PC-9 (cell line): ENCODE measurements at regions not wholly inside any gene's neighbourhood (a gene's known extent, or its start where the extent isn't known, plus 50 kb on each side); places are given as distances from the start of the nearest gene placed in this dataset.
"Not testable (repeated sequence)": the region's sequence is repeated elsewhere in the genome, so short reads cannot be mapped to it uniquely, and the experiment has no call there.

ENCODE experiments used
- BruUV-seq: library from RNA; stranded (reverse); fragments of 400-500 nt; replicated peaks from 2 replicates; lab custom pipeline; 2021; lab: Mats Ljungman, UMichigan
- CTCF ChIA-PET: fragments of 300-600 bp; sonication (Branson Sonifier 250); formaldehyde crosslinking; loops from one replicate; lab custom pipeline; 2022; ENCODE audit warnings: antibody characterized with exemption; lab: Charles Lee
- POLR2A ChIA-PET: fragments of 300-600 bp; sonication (Branson Sonifier 250); formaldehyde crosslinking; loops from one replicate; lab custom pipeline; 2022; ENCODE audit warnings: antibody characterized with exemption; ENCODE audit not compliant: unreplicated experiment; lab: Charles Lee
- DNase-seq, 2 experiments: peaks; one replicate each; pipeline versions ENCODE4 v3.0.0 to v3.0.0-alpha.2; 2015 to 2022; ENCODE audit warnings: mixed read lengths in 1 of 2
- H2AFZ ChIP-seq: fragments of 200-600 bp; sonication (generic); 2 replicates; pipeline ENCODE4 v1.8.1; 2017; ENCODE audit warnings: antibody characterized with exemption
- H3F3A ChIP-seq: fragments of 200-600 bp; sonication (generic); 2 replicates; pipeline ENCODE4 v1.8.1; 2017; ENCODE audit warnings: antibody characterized with exemption, mild to moderate bottlenecking, low read depth; ENCODE audit not compliant: insufficient read depth
- H3K27ac ChIP-seq: fragments of 200-600 bp; sonication (generic); 2 replicates; pipeline ENCODE4 v1.6.1; 2016; ENCODE audit warnings: mixed run types
- H3K27me3 ChIP-seq: fragments of 200-600 bp; sonication (generic); 2 replicates; pipeline ENCODE4 v1.6.1; 2016; ENCODE audit warnings: low read depth, mixed run types; ENCODE audit not compliant: insufficient read depth
- H3K36me3 ChIP-seq: fragments of 200-600 bp; sonication (generic); 2 replicates; pipeline ENCODE4 v1.6.1; 2016; ENCODE audit warnings: low read depth, mixed run types
- H3K4me1 ChIP-seq: fragments of 200-600 bp; sonication (generic); replicated peaks from 2 replicates; pipeline ENCODE4 v1.6.1; 2016; ENCODE audit warnings: mixed run types; ENCODE audit not compliant: insufficient read depth
- H3K4me2 ChIP-seq: fragments of 200-600 bp; sonication (generic); 2 replicates; pipeline ENCODE4 v1.6.1; 2017; ENCODE audit warnings: mixed run types
- H3K4me3 ChIP-seq: fragments of 200-600 bp; sonication (generic); 2 replicates; pipeline ENCODE4 v1.6.1; 2016; ENCODE audit warnings: mixed run types
- H3K79me2 ChIP-seq: fragments of 200-600 bp; sonication (generic); 2 replicates; pipeline ENCODE4 v1.6.1; 2017; ENCODE audit warnings: low read depth, mixed run types
- H3K9me2 ChIP-seq: fragments of 200-600 bp; sonication (generic); 2 replicates; pipeline ENCODE4 v1.8.1; 2017; ENCODE audit warnings: mild to moderate bottlenecking; ENCODE audit not compliant: insufficient read depth
- H3K9me3 ChIP-seq: fragments of 200-600 bp; sonication (generic); 2 replicates; pipeline ENCODE4 v1.8.1; 2016; ENCODE audit warnings: low read depth; ENCODE audit not compliant: insufficient read depth
- H4K20me1 ChIP-seq: fragments of 200-600 bp; sonication (generic); 2 replicates; pipeline ENCODE4 v1.8.1; 2017; ENCODE audit not compliant: insufficient read depth
- EZH2 ChIP-seq: fragments of 200-600 bp; sonication (generic); IDR thresholded peaks from 2 replicates; pipeline ENCODE4 v1.8.0; 2017; ENCODE audit warnings: antibody characterized with exemption, low read depth
- intact Hi-C: fragments of 100-400 bp; cut with micrococcal nuclease; formaldehyde crosslinking; loops from one replicate; pipeline ENCODE4 v1.10.0; 2022; ENCODE audit not compliant: unreplicated experiment
- TF ChIP-seq, protein P1 (sequence below): fragments of 200-600 bp; sonication (generic); conservative IDR thresholded peaks from 2 replicates; pipeline ENCODE4 v1.6.1; 2017; ENCODE audit warnings: mixed run types, antibody characterized with exemption, mild to moderate bottlenecking, moderate library complexity

DNA sequence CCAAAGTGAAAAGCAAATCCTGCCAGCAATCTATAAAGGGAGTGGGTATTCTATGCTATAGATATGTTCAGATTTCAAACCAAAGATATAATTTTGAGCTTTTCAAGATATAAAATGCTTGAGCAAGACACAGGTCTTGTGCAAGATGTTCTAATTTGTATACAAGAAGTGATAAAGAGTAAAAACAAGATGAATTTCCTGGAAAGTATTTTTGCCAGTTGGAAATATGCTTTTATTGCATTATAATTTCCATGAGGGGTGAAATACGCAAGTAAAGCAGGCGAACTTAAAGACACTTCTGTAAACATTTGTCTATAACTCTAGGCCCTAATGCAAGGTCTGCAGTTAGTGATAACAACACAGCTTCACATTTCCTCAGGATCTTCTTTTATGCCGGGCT is 640.5 kb downstream of the TMEM182 start:
- Histone ChIP-seq H3K27ac (no peak overlapping the region), H3K36me3 (no peaks in the 10 kb centered on the region), H2AFZ (no peak overlapping the region), H4K20me1 (no peaks in the 10 kb centered on the region), H3K4me2 (no peak overlapping the region), H3K9me2 (no peaks in the 10 kb centered on the region), H3K9me3 (no peaks in the 10 kb centered on the region), H3K27me3 (peaks cover 38% of the 10 kb centered on the region), H3F3A (no peaks in the 10 kb centered on the region), H3K4me1 (no peaks in the 10 kb centered on the region), H3K79me2 (no peaks in the 10 kb centered on the region), H3K4me3 (no peak overlapping the region)
- no peak for TF ChIP-seq EZH2
- TF ChIP-seq, protein P1, sequence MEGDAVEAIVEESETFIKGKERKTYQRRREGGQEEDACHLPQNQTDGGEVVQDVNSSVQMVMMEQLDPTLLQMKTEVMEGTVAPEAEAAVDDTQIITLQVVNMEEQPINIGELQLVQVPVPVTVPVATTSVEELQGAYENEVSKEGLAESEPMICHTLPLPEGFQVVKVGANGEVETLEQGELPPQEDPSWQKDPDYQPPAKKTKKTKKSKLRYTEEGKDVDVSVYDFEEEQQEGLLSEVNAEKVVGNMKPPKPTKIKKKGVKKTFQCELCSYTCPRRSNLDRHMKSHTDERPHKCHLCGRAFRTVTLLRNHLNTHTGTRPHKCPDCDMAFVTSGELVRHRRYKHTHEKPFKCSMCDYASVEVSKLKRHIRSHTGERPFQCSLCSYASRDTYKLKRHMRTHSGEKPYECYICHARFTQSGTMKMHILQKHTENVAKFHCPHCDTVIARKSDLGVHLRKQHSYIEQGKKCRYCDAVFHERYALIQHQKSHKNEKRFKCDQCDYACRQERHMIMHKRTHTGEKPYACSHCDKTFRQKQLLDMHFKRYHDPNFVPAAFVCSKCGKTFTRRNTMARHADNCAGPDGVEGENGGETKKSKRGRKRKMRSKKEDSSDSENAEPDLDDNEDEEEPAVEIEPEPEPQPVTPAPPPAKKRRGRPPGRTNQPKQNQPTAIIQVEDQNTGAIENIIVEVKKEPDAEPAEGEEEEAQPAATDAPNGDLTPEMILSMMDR, result no peak
- intact Hi-C loops, result no loop called here
- ChIA-PET CTCF (no interaction called here), POLR2A (no interaction called here)
- no peak for DNase-seq
- no TSS peak for BruUV-seq

DNA sequence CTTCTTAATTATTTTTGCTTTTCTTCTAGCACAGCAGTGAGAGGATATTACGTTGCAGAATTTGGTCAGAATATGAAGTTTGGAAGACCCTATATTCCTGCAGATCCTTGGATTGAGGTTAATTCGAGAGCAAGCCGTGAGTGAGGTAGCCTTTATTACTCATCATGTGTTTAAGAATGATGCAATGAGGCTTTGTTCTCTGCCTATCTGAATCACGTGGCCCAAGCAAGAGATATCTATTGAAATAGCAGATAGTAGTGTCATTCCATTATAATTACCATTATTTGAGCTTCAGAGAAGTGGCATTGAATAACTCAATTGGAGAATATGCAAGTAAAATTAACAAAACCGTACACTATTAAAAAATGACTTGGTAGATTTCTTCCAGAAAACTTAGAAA is 641.1 kb downstream of the TMEM182 start:
- TF ChIP-seq EZH2, result no peak
- TF ChIP-seq, protein P1, result no peak
- Histone ChIP-seq H3K4me3 (no peak overlapping the region), H3F3A (no peaks in the 10 kb centered on the region), H3K9me3 (no peaks in the 10 kb centered on the region), H3K4me1 (no peaks in the 10 kb centered on the region), H3K27ac (no peak overlapping the region), H3K4me2 (no peak overlapping the region), H4K20me1 (no peaks in the 10 kb centered on the region), H3K79me2 (no peaks in the 10 kb centered on the region), H3K9me2 (no peaks in the 10 kb centered on the region), H3K36me3 (no peaks in the 10 kb centered on the region), H2AFZ (no peak overlapping the region), H3K27me3 (peaks cover 37% of the 10 kb centered on the region)
- POLR2A ChIA-PET, result no interaction called here
- CTCF ChIA-PET, result no interaction called here
- DNase-seq, result no peak
- intact Hi-C loops, result no loop called here
- BruUV-seq, result no TSS peak

DNA sequence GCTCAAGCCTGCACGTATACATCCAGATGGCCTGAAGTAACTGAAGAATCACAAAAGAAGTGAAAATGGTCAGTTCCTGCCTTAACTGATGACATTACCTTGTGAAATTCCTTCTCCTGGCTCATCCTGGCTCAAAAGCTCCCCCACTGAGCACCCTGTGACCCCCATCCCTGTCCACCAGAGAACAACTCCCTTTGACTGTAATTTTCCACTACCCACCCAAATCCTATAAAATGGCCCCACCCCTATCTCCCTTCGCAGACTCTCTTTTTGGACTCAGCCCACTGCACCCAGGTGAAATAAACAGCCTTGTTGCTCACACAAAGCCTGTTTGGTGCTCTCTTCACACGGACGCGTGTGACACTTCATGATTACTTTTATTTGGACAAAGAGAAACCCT is 641.6 kb downstream of the TMEM182 start:
- H3K9me3 ChIP-seq, H2AFZ ChIP-seq, H3K4me3 ChIP-seq, CTCF ChIA-PET, H3K79me2 ChIP-seq, DNase-seq, intact Hi-C loops, H3K36me3 ChIP-seq, POLR2A ChIA-PET, H3K4me2 ChIP-seq, H4K20me1 ChIP-seq, H3K4me1 ChIP-seq, H3K9me2 ChIP-seq, BruUV-seq, H3F3A ChIP-seq, H3K27ac ChIP-seq: not testable (repeated sequence)
- H3K27me3 ChIP-seq, result peaks cover 32% of the 10 kb centered on the region

DNA sequence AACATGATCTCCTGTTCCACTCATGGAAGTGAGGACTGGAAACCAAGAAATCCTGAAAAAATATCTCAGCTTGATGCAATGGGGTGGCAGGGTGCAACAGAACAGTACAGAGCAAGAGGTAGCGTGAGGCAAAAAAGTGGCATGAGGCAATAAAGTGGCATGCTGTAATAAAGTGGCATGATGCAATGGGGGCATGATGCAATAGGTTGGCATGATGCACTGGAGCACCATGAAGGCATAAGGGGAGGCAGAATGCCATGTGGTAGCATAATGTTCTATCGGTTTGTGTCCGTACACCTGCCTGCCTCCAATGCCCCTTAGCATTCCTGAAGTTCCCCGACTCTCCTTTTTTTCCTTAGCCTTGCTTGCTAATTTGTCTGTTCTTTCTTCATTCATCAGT is 648.4 kb downstream of the TMEM182 start:
- POLR2A ChIA-PET, result no interaction called here

More for the DNA sequence above, 648.4 kb downstream of the TMEM182 start:
- no peaks in the 10 kb centered on the region for H3K79me2 ChIP-seq
- H3K9me3 ChIP-seq, result no peaks in the 10 kb centered on the region
- H2AFZ ChIP-seq, result 0 out of 2 replicates have a peak overlapping the region, but pooled peaks have one; percentile 22
- CTCF ChIA-PET, result no interaction called here
- H4K20me1 ChIP-seq, result no peaks in the 10 kb centered on the region
- no TSS peak for BruUV-seq
- intact Hi-C loops, result no loop called here
- no peaks in the 10 kb centered on the region for H3K4me1 ChIP-seq
- peaks cover 18% of the 10 kb centered on the region; the same call in 1 of the 2 replicates for H3K27me3 ChIP-seq
- no peak for DNase-seq
- H3K27ac ChIP-seq, result no peak overlapping the region
- H3K4me3 ChIP-seq, result no peak overlapping the region
- H3K4me2 ChIP-seq, result no peak overlapping the region
- no peak for TF ChIP-seq EZH2
- TF ChIP-seq, protein P1, result no peak
- H3F3A ChIP-seq, result no peaks in the 10 kb centered on the region
- H3K9me2 ChIP-seq, result no peaks in the 10 kb centered on the region
- H3K36me3 ChIP-seq, result no peaks in the 10 kb centered on the region
